Astrocyte (in vitro differentiated cells and primary cell): ENCODE measurements at regions not wholly inside any gene's neighbourhood (a gene's known extent, or its start where the extent isn't known, plus 50 kb on each side); places are given as distances from the start of the nearest gene placed in this dataset.

Experiments used
- DNase-seq: peaks from one replicate; pipeline ENCODE4 v3.0.0-alpha.2; 2010; ENCODE audit warnings: low read depth
- FAIRE-seq: peaks from 2 replicates; lab custom pipeline; 2011; peaks lifted over from hg19 to GRCh38; lab: Jason Lieb, UNC
- H2AFZ ChIP-seq: 2 replicates; pipeline ENCODE4 v1.6.0; 2012; ENCODE audit warnings: low read depth, low read length, inconsistent platforms
- H3K27ac ChIP-seq: 2 replicates; pipeline ENCODE4 v1.5.1; 2011; ENCODE audit warnings: low read depth, low read length, inconsistent platforms
- H3K27me3 ChIP-seq: 2 replicates; pipeline ENCODE4 v1.6.0; 2011; ENCODE audit warnings: low read length, inconsistent platforms; ENCODE audit not compliant: insufficient read depth
- H3K36me3 ChIP-seq: 2 replicates; pipeline ENCODE4 v1.5.1; 2011; ENCODE audit warnings: low read length, inconsistent platforms; ENCODE audit not compliant: insufficient read depth
- H3K4me1 ChIP-seq: 2 replicates; pipeline ENCODE4 v1.5.1; 2011; ENCODE audit warnings: low read length, inconsistent platforms; ENCODE audit not compliant: insufficient read depth
- H3K4me2 ChIP-seq: 2 replicates; pipeline ENCODE4 v1.6.0; 2012; ENCODE audit warnings: low read length, inconsistent platforms
- H3K4me3 ChIP-seq: 2 replicates; pipeline ENCODE4 v1.5.1; 2011; ENCODE audit warnings: low read depth, mild to moderate bottlenecking, low read length, inconsistent platforms; ENCODE audit not compliant: insufficient read depth
- H3K79me2 ChIP-seq: 2 replicates; pipeline ENCODE4 v1.6.0; 2012; ENCODE audit warnings: mild to moderate bottlenecking, low read length, inconsistent platforms; ENCODE audit not compliant: insufficient read depth
- H3K9ac ChIP-seq: 2 replicates; pipeline ENCODE4 v1.6.0; 2012; ENCODE audit warnings: mild to moderate bottlenecking, low read length, inconsistent platforms
- H3K9me3 ChIP-seq: 2 replicates; pipeline ENCODE4 v1.5.1; 2012; ENCODE audit warnings: low read depth, mild to moderate bottlenecking, low read length, inconsistent platforms; ENCODE audit not compliant: insufficient read depth
- H4K20me1 ChIP-seq: 2 replicates; pipeline ENCODE4 v1.6.0; 2012; ENCODE audit warnings: low read length, inconsistent platforms; ENCODE audit not compliant: insufficient read depth
- H3K27ac Mint-ChIP-seq: one replicate; pipeline ENCODE4 v1.8.0; 2021; ENCODE audit warnings: mild to moderate bottlenecking, mixed read lengths; ENCODE audit not compliant: unreplicated experiment
- H3K27me3 Mint-ChIP-seq: one replicate; pipeline ENCODE4 v1.8.0; 2021; ENCODE audit warnings: low read depth, mixed read lengths; ENCODE audit not compliant: unreplicated experiment
- H3K36me3 Mint-ChIP-seq: one replicate; pipeline ENCODE4 v1.8.0; 2021; ENCODE audit warnings: low read depth, mixed read lengths; ENCODE audit not compliant: unreplicated experiment
- H3K4me1 Mint-ChIP-seq: one replicate; pipeline ENCODE4 v1.8.0; 2021; ENCODE audit warnings: low read depth, mixed read lengths; ENCODE audit not compliant: unreplicated experiment
- H3K4me3 Mint-ChIP-seq: one replicate; pipeline ENCODE4 v1.8.0; 2021; ENCODE audit warnings: mild to moderate bottlenecking, moderate library complexity, mixed read lengths; ENCODE audit not compliant: unreplicated experiment
- H3K9me3 Mint-ChIP-seq: one replicate; pipeline ENCODE4 v1.8.0; 2021; ENCODE audit warnings: mild to moderate bottlenecking, mixed read lengths; ENCODE audit not compliant: unreplicated experiment
- EZH2 ChIP-seq: IDR thresholded peaks from 2 replicates; pipeline ENCODE4 v1.6.1; 2012; ENCODE audit warnings: mild to moderate bottlenecking, low read length, inconsistent platforms; ENCODE audit not compliant: insufficient read depth
- TF ChIP-seq, protein P1 (sequence below): IDR thresholded peaks from 2 replicates; pipeline ENCODE4 v1.5.1; 2011; ENCODE audit warnings: low read depth, mild to moderate bottlenecking, inconsistent platforms, low read length, moderate library complexity; ENCODE audit not compliant: insufficient read depth

GRCh38 chr5:61869333-61869732 lies 436.7 kb upstream of the KIF2A start:
- Histone ChIP-seq H2AFZ (no peak overlapping the region), H3K9me3 (no peaks in the 10 kb centered on the region), H3K4me1 (no peaks in the 10 kb centered on the region), H4K20me1 (no peaks in the 10 kb centered on the region), H3K36me3 (no peaks in the 10 kb centered on the region), H3K27me3 (peaks cover 3% of the 10 kb centered on the region), H3K9ac (no peak overlapping the region), H3K27ac (no peak overlapping the region), H3K4me3 (no peak overlapping the region), H3K79me2 (no peaks in the 10 kb centered on the region), H3K4me2 (no peak overlapping the region)
- Mint-ChIP-seq H3K4me3 (no peak overlapping the region), H3K27me3 (peaks cover 5% of the 10 kb centered on the region), H3K9me3 (peaks cover 22% of the 10 kb centered on the region), H3K4me1 (peaks cover 5% of the 10 kb centered on the region), H3K36me3 (no peaks in the 10 kb centered on the region), H3K27ac (no peak overlapping the region)
- FAIRE-seq: no peak
- DNase-seq: no peak
- no peak for TF ChIP-seq EZH2
- TF ChIP-seq, protein P1, sequence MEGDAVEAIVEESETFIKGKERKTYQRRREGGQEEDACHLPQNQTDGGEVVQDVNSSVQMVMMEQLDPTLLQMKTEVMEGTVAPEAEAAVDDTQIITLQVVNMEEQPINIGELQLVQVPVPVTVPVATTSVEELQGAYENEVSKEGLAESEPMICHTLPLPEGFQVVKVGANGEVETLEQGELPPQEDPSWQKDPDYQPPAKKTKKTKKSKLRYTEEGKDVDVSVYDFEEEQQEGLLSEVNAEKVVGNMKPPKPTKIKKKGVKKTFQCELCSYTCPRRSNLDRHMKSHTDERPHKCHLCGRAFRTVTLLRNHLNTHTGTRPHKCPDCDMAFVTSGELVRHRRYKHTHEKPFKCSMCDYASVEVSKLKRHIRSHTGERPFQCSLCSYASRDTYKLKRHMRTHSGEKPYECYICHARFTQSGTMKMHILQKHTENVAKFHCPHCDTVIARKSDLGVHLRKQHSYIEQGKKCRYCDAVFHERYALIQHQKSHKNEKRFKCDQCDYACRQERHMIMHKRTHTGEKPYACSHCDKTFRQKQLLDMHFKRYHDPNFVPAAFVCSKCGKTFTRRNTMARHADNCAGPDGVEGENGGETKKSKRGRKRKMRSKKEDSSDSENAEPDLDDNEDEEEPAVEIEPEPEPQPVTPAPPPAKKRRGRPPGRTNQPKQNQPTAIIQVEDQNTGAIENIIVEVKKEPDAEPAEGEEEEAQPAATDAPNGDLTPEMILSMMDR: no peak

DNA sequence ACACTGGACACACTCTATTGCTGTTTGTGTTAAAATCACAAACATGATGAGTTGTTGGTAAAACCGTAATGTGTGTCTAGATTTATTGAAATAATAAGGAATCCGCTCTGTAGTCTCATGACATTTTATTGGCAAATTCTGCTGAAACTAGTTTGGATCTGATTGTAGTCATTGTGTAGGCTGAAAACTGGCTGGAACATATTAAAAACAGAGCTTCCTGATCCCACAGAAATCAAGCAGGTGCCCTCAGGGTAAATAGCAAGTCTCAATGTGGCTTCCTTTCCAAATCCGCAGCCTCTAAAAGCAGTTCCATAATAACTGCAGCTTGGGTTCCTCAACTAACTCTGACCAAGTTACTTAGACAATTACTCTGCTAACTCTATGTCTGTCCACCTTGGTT lies 427.5 kb upstream of the KIF2A start:
- H3K27me3 Mint-ChIP-seq: no peaks in the 10 kb centered on the region
- Histone ChIP-seq H3K4me2 (no peak overlapping the region), H3K27me3 (no peaks in the 10 kb centered on the region), H4K20me1 (no peaks in the 10 kb centered on the region), H3K9ac (no peak overlapping the region), H3K4me1 (peaks cover 9% of the 10 kb centered on the region), H3K27ac (no peak overlapping the region), H3K9me3 (no peaks in the 10 kb centered on the region), H3K36me3 (no peaks in the 10 kb centered on the region), H3K79me2 (no peaks in the 10 kb centered on the region), H3K4me3 (no peak overlapping the region), H2AFZ (no peak overlapping the region)
- peaks cover 10% of the 10 kb centered on the region for H3K4me1 Mint-ChIP-seq
- no peak overlapping the region for H3K27ac Mint-ChIP-seq
- no peak for FAIRE-seq
- no peak for DNase-seq
- peaks cover under 1% of the 10 kb centered on the region for H3K9me3 Mint-ChIP-seq
- H3K36me3 Mint-ChIP-seq: no peaks in the 10 kb centered on the region
- TF ChIP-seq, protein P1: no peak
- no peak for TF ChIP-seq EZH2
- H3K4me3 Mint-ChIP-seq: no peak overlapping the region

DNA sequence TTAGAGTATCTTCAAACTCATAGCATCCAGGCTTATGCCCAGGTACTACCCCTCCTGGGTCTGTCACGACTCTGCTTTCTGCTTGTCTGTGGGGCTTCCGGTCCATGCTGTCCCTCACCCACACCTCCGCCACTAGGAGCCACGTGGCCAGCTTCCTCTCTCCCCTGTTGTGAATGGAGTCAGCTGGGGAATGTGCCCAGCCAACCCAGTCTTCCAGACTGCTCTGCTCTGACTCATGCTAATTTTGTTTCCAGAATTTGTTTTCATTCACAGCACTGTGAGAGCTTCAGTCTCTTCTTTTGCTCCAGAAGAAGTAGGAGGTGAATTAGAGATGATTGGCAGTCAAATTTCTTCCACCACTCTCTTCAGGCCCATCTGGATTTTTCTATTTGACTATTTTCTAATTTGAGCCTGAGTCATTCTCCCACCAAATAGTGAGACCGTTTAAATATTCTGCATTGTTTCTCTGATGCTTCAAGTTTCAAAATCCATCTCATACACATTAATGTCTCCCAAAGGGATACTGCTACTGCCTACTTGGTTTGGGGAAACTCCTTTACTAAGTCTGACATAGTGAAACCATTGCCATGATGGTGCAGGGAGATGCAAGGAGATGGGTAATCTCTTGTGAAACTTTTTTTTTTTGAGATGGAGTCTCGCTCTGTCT lies 424.1 kb upstream of the KIF2A start:
- no peaks in the 10 kb centered on the region for H3K27me3 Mint-ChIP-seq
- H2AFZ ChIP-seq: peak overlapping the region; percentile 65
- H3K4me1 Mint-ChIP-seq: peaks cover 10% of the 10 kb centered on the region
- H3K79me2 ChIP-seq: no peaks in the 10 kb centered on the region
- no peak overlapping the region for H3K4me3 ChIP-seq
- H3K4me3 Mint-ChIP-seq: no peak overlapping the region
- H3K27ac Mint-ChIP-seq: peak overlapping the region; percentile 97
- H3K9ac ChIP-seq: no peak overlapping the region
- H3K36me3 ChIP-seq: no peaks in the 10 kb centered on the region
- TF ChIP-seq, protein P1: no peak
- TF ChIP-seq EZH2: no peak
- DNase-seq: peak; percentile 75
- no peaks in the 10 kb centered on the region for H3K9me3 Mint-ChIP-seq
- no peaks in the 10 kb centered on the region for H3K36me3 Mint-ChIP-seq
- no peaks in the 10 kb centered on the region for H3K27me3 ChIP-seq
- FAIRE-seq: no peak
- H3K4me1 ChIP-seq: peaks cover 9% of the 10 kb centered on the region
- no peaks in the 10 kb centered on the region for H4K20me1 ChIP-seq
- peak overlapping the region; percentile 43 for H3K4me2 ChIP-seq
- peak overlapping the region; percentile 19 for H3K27ac ChIP-seq
- no peaks in the 10 kb centered on the region for H3K9me3 ChIP-seq
